ENCODE measurements at regions not wholly inside any gene's neighbourhood (a gene's known extent, or its start where the extent isn't known, plus 50 kb on each side); places are given as distances from the start of the nearest gene placed in this dataset.
A peak's percentile ranks its signal among the peaks of the same experiment; 100 is the strongest.

DNA sequence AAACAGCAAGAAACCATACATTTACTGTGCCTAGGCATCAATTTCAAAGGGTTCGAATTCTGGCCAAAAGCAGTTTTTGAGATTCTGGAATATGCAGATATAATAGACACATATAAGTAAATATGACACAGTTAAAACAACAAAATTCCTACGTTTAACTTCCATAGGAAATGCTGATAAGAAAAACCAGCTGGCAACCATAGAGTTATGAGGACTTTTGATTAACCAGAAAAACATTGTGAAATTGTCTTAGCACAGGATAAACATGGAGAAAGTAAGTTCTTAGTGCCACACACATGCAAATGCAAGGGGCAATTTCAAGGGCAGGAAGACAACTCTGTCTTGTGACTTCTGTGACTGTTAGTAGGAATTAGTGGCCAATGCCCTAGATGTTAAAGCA, 702.1 kb downstream of the TNS3 start:
- H3K4me1 Mint-ChIP-seq (ENCODE audit: unreplicated experiment), result peaks cover 3% of the 10 kb centered on the region
- H3K36me3 Mint-ChIP-seq (ENCODE audit: unreplicated experiment), result no peaks in the 10 kb centered on the region
- no peaks in the 10 kb centered on the region for H3K27me3 Mint-ChIP-seq (ENCODE audit: unreplicated experiment)
- H3K9me3 Mint-ChIP-seq (ENCODE audit: unreplicated experiment), result no peaks in the 10 kb centered on the region
- no peak overlapping the region for H3K4me3 Mint-ChIP-seq (ENCODE audit: unreplicated experiment)
- H3K27ac Mint-ChIP-seq (ENCODE audit: unreplicated experiment), result no peak overlapping the region
- no peak for DNase-seq (ENCODE audit: extremely low spot score, unreplicated experiment)
- TF ChIP-seq CTCF (IDR thresholded peaks at IDR 0.05), result no peak

- Mint-ChIP-seq H3K27ac (ENCODE audit: unreplicated experiment) (no peak overlapping the region), H3K4me3 (ENCODE audit: unreplicated experiment) (no peak overlapping the region), H3K36me3 (ENCODE audit: unreplicated experiment) (no peaks in the 10 kb centered on the region)
These were observed 710.4 kb downstream of the TNS3 start for GRCh38 chr7:46871516-46871915.

DNA sequence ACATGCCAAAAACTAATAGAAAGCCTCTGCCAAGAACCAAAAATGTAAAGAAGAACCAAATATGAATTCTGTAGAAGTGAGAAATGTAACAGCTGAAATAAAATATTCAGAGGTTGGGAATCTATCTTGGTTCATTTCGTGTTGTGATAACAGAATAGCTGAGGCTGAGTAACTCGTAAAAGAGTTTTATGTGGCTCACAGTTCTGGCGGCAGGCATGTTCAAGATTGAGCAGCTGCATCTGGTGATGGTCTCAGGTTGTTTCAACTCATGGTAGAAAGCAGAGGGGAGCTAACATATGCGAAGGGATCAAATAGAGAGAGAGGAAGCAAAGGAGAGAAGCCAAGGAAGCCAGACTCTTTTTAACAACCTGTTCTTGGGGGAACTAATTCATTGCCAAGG, 717.2 kb downstream of the TNS3 start:
- Mint-ChIP-seq H3K36me3 (ENCODE audit: unreplicated experiment) (no peaks in the 10 kb centered on the region), H3K27ac (ENCODE audit: unreplicated experiment) (no peak overlapping the region), H3K4me1 (ENCODE audit: unreplicated experiment) (peaks cover 21% of the 10 kb centered on the region), H3K9me3 (ENCODE audit: unreplicated experiment) (peaks cover 4% of the 10 kb centered on the region), H3K4me3 (ENCODE audit: unreplicated experiment) (no peak overlapping the region), H3K27me3 (ENCODE audit: unreplicated experiment) (no peaks in the 10 kb centered on the region)
- TF ChIP-seq CTCF (IDR thresholded peaks at IDR 0.05), result no peak
- no peak for DNase-seq (ENCODE audit: extremely low spot score, unreplicated experiment)

More at GRCh38 chr7:46871516-46871915, 710.4 kb downstream of the TNS3 start:
- Mint-ChIP-seq H3K27me3 (ENCODE audit: unreplicated experiment) (no peaks in the 10 kb centered on the region), H3K9me3 (ENCODE audit: unreplicated experiment) (peaks cover 4% of the 10 kb centered on the region), H3K4me1 (ENCODE audit: unreplicated experiment) (peaks cover 5% of the 10 kb centered on the region)
- no peak for DNase-seq (ENCODE audit: extremely low spot score, unreplicated experiment)
- TF ChIP-seq CTCF (IDR thresholded peaks at IDR 0.05), result no peak

DNA sequence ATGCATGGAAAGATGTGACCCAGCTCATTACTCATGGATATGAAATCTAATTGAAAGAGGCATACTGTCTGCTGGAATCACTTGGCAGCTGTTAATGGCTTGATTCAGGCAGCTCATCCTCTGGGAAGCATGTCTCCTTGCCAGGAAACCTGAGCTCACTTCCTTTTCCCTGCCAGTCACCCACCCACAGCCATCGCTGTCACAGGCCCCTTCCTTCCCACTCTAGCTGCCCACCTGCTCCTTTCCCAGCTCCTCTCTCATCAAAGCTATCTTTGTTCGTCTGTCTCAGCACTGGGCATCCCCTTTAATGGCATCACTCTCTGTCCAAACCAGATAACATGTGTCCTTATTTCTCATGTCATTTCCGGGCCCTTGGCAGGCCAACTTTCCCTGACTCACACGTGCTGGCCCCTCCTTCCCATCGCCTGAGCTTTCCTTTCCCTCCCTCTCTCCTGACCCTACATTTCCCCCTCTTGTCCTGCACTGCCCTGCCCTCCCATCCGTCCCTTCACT, 721.9 kb downstream of the TNS3 start:
- Mint-ChIP-seq H3K36me3 (ENCODE audit: unreplicated experiment) (no peaks in the 10 kb centered on the region), H3K4me3 (ENCODE audit: unreplicated experiment) (no peak overlapping the region), H3K9me3 (ENCODE audit: unreplicated experiment) (no peaks in the 10 kb centered on the region), H3K27me3 (ENCODE audit: unreplicated experiment) (no peaks in the 10 kb centered on the region), H3K4me1 (ENCODE audit: unreplicated experiment) (peaks cover 35% of the 10 kb centered on the region), H3K27ac (ENCODE audit: unreplicated experiment) (no peak overlapping the region)
- no peak for DNase-seq (ENCODE audit: extremely low spot score, unreplicated experiment)
- no peak for TF ChIP-seq CTCF (IDR thresholded peaks at IDR 0.05)

DNA sequence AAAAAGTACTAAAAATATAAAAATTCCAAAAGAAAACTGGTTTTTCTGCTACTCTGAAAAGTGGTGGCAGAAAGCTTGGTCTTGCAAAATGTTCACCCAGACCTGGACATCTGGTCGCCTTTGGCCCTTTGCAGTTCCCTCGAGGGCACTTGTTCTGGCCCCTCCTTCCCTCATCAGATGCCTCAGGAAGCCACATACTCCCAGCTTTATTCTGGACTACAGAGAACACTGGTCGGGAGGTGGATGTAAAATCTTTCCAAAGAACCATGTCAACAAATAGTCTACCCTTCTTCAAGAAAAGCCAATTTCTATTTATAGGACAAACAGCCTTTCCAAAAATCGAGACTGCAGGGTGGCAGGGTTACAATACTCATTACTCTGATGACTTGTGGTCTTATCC, 726.1 kb downstream of the TNS3 start:
- peak overlapping the region; percentile 63 for H3K27ac Mint-ChIP-seq (ENCODE audit: unreplicated experiment)
- no peaks in the 10 kb centered on the region for H3K36me3 Mint-ChIP-seq (ENCODE audit: unreplicated experiment)
- H3K4me1 Mint-ChIP-seq (ENCODE audit: unreplicated experiment), result peaks cover 42% of the 10 kb centered on the region
- no peak overlapping the region for H3K4me3 Mint-ChIP-seq (ENCODE audit: unreplicated experiment)
- no peaks in the 10 kb centered on the region for H3K27me3 Mint-ChIP-seq (ENCODE audit: unreplicated experiment)
- no peaks in the 10 kb centered on the region for H3K9me3 Mint-ChIP-seq (ENCODE audit: unreplicated experiment)
- no peak for TF ChIP-seq CTCF (IDR thresholded peaks at IDR 0.05)
- no peak for DNase-seq (ENCODE audit: extremely low spot score, unreplicated experiment)
